NCI-H2227 (cell line): ENCODE measurements at regions not wholly inside any gene's neighbourhood (a gene's known extent, or its start where the extent isn't known, plus 50 kb on each side); places are given as distances from the start of the nearest gene placed in this dataset.
"Not testable (repeated sequence)": the region's sequence is repeated elsewhere in the genome, so short reads cannot be mapped to it uniquely, and the experiment has no call there.

Source experiments
- DNase-seq: peaks from one replicate; lab custom pipeline; 2025; ENCODE audit not compliant: unreplicated experiment; lab: John Stamatoyannopoulos, UW

GRCh38 chr1:30171537-30172298 lies 551.7 kb downstream of the MATN1 start:
- no peak for DNase-seq

GRCh38 chr1:30169269-30169668 lies 554.1 kb downstream of the MATN1 start:
- no peak for DNase-seq

- DNase-seq = no peak
Observed at GRCh38 chr1:30166174-30166573, 557.2 kb downstream of the MATN1 start.

- DNase-seq = no peak
Observed at GRCh38 chr1:30165116-30165515, 558.3 kb downstream of the MATN1 start.

GRCh38 chr1:30164693-30165092 lies 558.7 kb downstream of the MATN1 start:
- DNase-seq = no peak

GRCh38 chr1:30162565-30162964 lies 560.8 kb downstream of the MATN1 start:
- no peak for DNase-seq

DNA sequence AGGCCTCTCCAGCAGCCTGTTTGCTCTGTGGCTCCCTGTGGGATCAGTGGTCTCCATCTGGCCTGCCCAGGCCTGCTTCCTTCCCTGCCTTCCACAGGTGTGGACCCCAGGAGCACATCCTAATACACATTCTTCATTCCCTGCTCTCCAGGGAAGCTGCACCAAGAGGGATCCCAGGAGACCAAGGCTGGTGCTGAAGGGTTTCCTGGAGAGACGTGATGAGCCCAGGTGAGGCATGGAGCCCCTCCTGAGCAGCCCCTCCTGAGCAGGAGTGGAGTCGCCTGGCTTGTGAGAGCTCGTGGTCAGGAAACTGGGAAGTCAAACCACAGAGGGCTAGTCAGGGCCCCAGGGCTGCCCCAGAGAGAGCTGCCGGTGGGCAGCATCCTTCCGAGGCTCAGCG lies 561.4 kb downstream of the MATN1 start:
- DNase-seq = no peak

- no peak for DNase-seq
Observed at GRCh38 chr1:30160999-30161689, 562.2 kb downstream of the MATN1 start.

- DNase-seq = no peak
Observed at GRCh38 chr1:30159015-30159414, 564.4 kb downstream of the MATN1 start.

GRCh38 chr1:30155698-30156097 lies 567.7 kb downstream of the MATN1 start:
- DNase-seq = not testable (repeated sequence)

- DNase-seq = not testable (repeated sequence)
Observed at GRCh38 chr1:30155253-30155652, 568.1 kb downstream of the MATN1 start.

GRCh38 chr1:30153743-30154449 lies 569.5 kb downstream of the MATN1 start:
- no peak for DNase-seq

- no peak for DNase-seq
Observed at GRCh38 chr1:30151826-30152225, 571.6 kb downstream of the MATN1 start.

- DNase-seq = no peak
Observed at GRCh38 chr1:30151119-30151518, 572.3 kb downstream of the MATN1 start.

DNA sequence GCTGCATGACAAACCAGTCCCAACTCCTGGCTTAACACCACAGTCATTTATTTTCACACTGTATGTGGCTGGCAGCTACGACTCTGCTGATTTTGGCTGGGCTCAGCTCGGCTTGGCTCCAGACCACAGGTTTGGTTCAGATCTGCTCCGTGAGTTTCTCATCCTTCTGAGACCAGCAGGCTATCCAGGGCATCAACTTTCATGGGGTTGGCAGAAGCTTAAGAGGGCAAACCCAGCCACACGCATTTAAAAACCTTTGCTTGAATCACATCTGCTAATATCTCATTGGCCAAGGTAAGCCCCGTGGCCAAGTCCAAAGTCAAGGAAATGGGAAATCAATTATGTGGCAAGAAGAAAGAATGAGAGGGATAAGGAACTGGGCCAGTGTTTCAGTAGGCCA lies 574.2 kb downstream of the MATN1 start:
- no peak for DNase-seq

GRCh38 chr1:30148676-30149075 lies 574.7 kb downstream of the MATN1 start:
- no peak for DNase-seq

DNA sequence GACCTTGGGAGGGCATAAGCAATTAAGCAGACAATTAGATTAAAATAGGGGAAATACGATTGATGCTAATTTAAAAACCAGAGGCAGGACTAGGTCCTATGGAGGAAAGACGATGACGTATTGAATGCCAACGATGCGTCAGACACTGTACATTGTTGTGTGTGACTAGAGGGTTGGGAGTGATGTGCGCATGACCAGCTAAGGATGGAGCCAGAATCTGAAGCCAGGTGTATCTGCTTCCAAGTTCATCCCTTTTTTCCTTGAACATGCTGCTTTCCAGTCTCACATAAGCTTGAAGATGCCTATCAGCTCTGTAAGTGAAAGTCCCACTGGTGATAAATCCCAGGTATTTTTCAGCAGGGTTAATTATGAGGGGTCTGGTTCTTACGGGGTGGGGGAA lies 576.2 kb downstream of the MATN1 start:
- no peak for DNase-seq

- DNase-seq = no peak
Observed at GRCh38 chr1:30146448-30146847, 576.9 kb downstream of the MATN1 start.

DNA sequence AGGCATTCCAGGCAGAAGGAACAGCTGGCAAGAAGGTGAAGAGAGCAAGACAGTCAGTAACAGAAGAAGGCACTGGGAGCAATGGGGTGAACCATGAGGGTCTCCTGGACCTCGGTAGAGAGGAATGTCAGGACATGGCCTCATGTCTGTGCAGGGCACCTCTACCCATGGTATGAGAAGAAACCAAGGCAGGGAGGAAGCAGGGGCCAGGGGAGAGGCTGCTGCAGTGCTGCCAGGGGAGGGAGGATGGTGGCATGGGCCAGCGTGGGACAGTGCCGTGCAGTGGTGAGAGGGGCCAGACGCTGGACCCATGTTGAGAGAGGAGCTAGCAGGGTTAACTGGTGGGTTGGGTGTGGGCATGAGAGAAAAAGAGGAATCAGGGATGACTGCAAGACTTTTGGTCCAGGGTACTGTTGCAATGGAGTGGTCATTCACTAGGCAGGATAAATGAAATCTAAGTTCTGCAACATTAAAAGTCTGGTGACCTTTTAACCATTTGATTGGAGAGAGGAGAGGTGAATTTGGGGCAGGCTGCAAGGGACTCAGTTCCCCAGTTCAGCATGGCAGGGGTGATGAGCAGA lies 577.6 kb downstream of the MATN1 start:
- no peak for DNase-seq

GRCh38 chr1:30144831-30145230 lies 578.6 kb downstream of the MATN1 start:
- DNase-seq = no peak

DNA sequence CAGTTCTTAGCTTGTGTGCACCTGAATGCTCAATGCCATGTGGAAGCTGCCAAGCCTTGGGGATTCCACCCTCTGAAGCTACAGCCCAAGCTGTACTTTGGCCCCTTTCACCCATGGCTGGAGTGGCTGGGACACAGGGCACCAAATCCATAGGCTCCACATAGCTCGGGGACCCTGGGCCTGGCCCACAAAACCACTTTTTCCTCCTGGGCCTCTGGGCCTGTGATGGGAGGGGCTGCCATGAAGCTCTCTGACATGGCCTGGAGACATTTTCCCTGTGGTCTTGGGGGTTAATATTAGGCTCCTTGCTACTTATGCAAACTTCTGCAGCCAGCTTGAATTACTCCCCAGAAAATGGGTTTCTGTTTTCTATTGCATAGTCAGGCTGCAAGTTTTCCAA lies 579.9 kb downstream of the MATN1 start:
- no peak for DNase-seq

DNA sequence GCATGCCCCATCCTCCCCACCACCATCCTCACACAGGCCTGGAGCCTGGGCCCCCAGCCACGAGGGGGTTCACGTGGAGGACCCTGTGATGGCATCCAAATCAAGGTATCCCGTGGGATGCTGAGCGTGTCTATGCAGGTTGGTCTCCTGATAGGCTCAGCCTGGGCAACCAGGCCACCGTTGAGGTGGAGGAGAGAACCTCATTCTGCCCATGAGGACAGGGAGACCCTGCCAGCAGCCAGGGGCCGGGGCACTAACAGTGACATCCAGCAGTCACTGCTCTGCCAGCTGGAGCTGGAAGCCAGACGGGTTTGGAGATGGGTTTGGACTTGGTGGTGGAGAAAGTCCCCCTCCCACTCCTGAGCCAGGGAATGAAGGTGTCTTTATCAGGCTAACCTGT lies 582.8 kb downstream of the MATN1 start:
- no peak for DNase-seq
